SK-N-SH treated with all-trans-retinoic acid at 6 μM for 48 hours (cell line): ENCODE measurements at regions not wholly inside any gene's neighbourhood (a gene's known extent, or its start where the extent isn't known, plus 50 kb on each side); places are given as distances from the start of the nearest gene placed in this dataset.

Source experiments
- ATAC-seq: fragments of 200-7000 bp; cut with Tn5 transposase; 3 replicates; pipeline ENCODE4 v1.9.1; 2020; ENCODE audit warnings: mild to moderate bottlenecking, moderate library complexity
- ARNTL ChIP-seq: fragments of 450-650 bp; formaldehyde crosslinking; IDR thresholded peaks from 2 replicates; pipeline ENCODE4 v1.5.0; 2020; ENCODE audit warnings: low read depth, mild to moderate bottlenecking, moderate library complexity, borderline replicate concordance
- CREB5 ChIP-seq: fragments of 250-450 bp; sonication (Bioruptor Pico); IDR thresholded peaks from 2 replicates; pipeline ENCODE4 v1.5.1; 2020; ENCODE audit warnings: low read depth, mild to moderate bottlenecking, moderate library complexity
- CSDC2 ChIP-seq: fragments of 250-450 bp; sonication (Bioruptor Pico); IDR thresholded peaks from 2 replicates; pipeline ENCODE4 v1.5.0; 2020; ENCODE audit warnings: mild to moderate bottlenecking, moderate library complexity
- CSRNP3 ChIP-seq: fragments of 250-450 bp; sonication (Bioruptor Pico); IDR thresholded peaks from 2 replicates; pipeline ENCODE4 v1.5.1; 2021; ENCODE audit warnings: mild to moderate bottlenecking, moderate library complexity
- ESRRG ChIP-seq: fragments of 250-450 bp; sonication (Bioruptor Pico); IDR thresholded peaks from 2 replicates; pipeline ENCODE4 v1.6.1; 2021; ENCODE audit warnings: mild to moderate bottlenecking
- GLIS3 ChIP-seq: fragments of 250-450 bp; sonication (Bioruptor Pico); IDR thresholded peaks from 2 replicates; pipeline ENCODE4 v1.5.0; 2020; ENCODE audit warnings: mild to moderate bottlenecking, moderate library complexity
- ISL1 ChIP-seq: fragments of 250-450 bp; sonication (Bioruptor Pico); IDR thresholded peaks from 2 replicates; pipeline ENCODE4 v2.1.2; 2022; ENCODE audit warnings: mild to moderate bottlenecking, moderate library complexity
- OSR1 ChIP-seq: fragments of 250-450 bp; sonication (Bioruptor Pico); IDR thresholded peaks from 2 replicates; pipeline ENCODE4 v1.8.0; 2022; ENCODE audit warnings: moderate library complexity, mild to moderate bottlenecking, inconsistent platforms
- PATZ1 ChIP-seq: fragments of 250-450 bp; sonication (Bioruptor Pico); IDR thresholded peaks from 2 replicates; pipeline ENCODE4 v1.8.0; 2020; ENCODE audit warnings: mild to moderate bottlenecking, moderate library complexity, borderline replicate concordance
- POU6F1 ChIP-seq: fragments of 250-450 bp; sonication (Bioruptor Pico); IDR thresholded peaks from 2 replicates; pipeline ENCODE4 v1.8.0; 2021; ENCODE audit warnings: low read depth, mild to moderate bottlenecking, moderate library complexity, borderline replicate concordance
- RARB ChIP-seq: fragments of 250-450 bp; sonication (Bioruptor Pico); IDR thresholded peaks from 2 replicates; pipeline ENCODE4 v1.8.0; 2021; ENCODE audit warnings: mild to moderate bottlenecking, moderate library complexity
- SNAI2 ChIP-seq: fragments of 250-450 bp; sonication (Bioruptor Pico); IDR thresholded peaks from 2 replicates; pipeline ENCODE4 v1.5.0; 2020; ENCODE audit warnings: mild to moderate bottlenecking, moderate library complexity
- TCF4 ChIP-seq: fragments of 250-450 bp; sonication (Bioruptor Pico); IDR thresholded peaks from 2 replicates; pipeline ENCODE4 v1.8.0; 2021; ENCODE audit warnings: mild to moderate bottlenecking, moderate library complexity, borderline replicate concordance
- TSHZ2 ChIP-seq: fragments of 250-450 bp; sonication (Bioruptor Pico); IDR thresholded peaks from 2 replicates; pipeline ENCODE4 v1.5.0; 2020; ENCODE audit warnings: mild to moderate bottlenecking, moderate library complexity
- ZC3H10 ChIP-seq: fragments of 250-450 bp; sonication (Bioruptor Pico); IDR thresholded peaks from 2 replicates; pipeline ENCODE4 v1.5.1; 2021; ENCODE audit warnings: mild to moderate bottlenecking, moderate library complexity
- ZFP3 ChIP-seq: fragments of 250-450 bp; sonication (Bioruptor Pico); IDR thresholded peaks from 2 replicates; pipeline ENCODE4 v1.5.0; 2020; ENCODE audit warnings: mild to moderate bottlenecking, moderate library complexity
- ZFP30 ChIP-seq: fragments of 450-650 bp; formaldehyde crosslinking; IDR thresholded peaks from 2 replicates; pipeline ENCODE4 v1.5.0; 2022; ENCODE audit warnings: mild to moderate bottlenecking, moderate library complexity
- ZNF70 ChIP-seq: fragments of 450-650 bp; formaldehyde crosslinking; IDR thresholded peaks from 2 replicates; pipeline ENCODE4 v1.5.0; 2020; ENCODE audit warnings: mild to moderate bottlenecking, moderate library complexity
- ZNF8 ChIP-seq: fragments of 450-650 bp; formaldehyde crosslinking; IDR thresholded peaks from 2 replicates; pipeline ENCODE4 v1.5.0; 2020; ENCODE audit warnings: mild to moderate bottlenecking, moderate library complexity

- no peak for ATAC-seq
Observed at GRCh38 chr6:106788761-106789160, 159.4 kb downstream of the QRSL1 start.

GRCh38 chr6:106787327-106788196 lies 158.2 kb downstream of the QRSL1 start:
- no peak for ATAC-seq
- no peak for TF ChIP-seq GLIS3 (CRISPR knock-in tag)
- TF ChIP-seq PATZ1 (CRISPR knock-in tag): no peak
- TF ChIP-seq ISL1 (CRISPR knock-in tag): no peak
- TF ChIP-seq CREB5: no peak
- no peak for TF ChIP-seq ARNTL (CRISPR knock-in tag)
- TF ChIP-seq CSDC2 (CRISPR knock-in tag): no peak

More at GRCh38 chr6:106788761-106789160, 159.4 kb downstream of the QRSL1 start:
- TF ChIP-seq ZNF70 (CRISPR knock-in tag) (no peak), OSR1 (CRISPR knock-in tag) (no peak), ZC3H10 (no peak), ESRRG (CRISPR knock-in tag) (no peak), GLIS3 (CRISPR knock-in tag) (no peak), RARB (CRISPR knock-in tag) (no peak), ISL1 (CRISPR knock-in tag) (no peak), CREB5 (no peak), POU6F1 (CRISPR knock-in tag) (no peak)
- TF ChIP-seq, all 23 proteins: peak for 0

GRCh38 chr6:106785298-106785697 lies 155.9 kb downstream of the QRSL1 start:
- TF ChIP-seq ZFP30 (CRISPR knock-in tag): no peak
- no peak for TF ChIP-seq PATZ1 (CRISPR knock-in tag)
- TF ChIP-seq ZNF8: no peak
- no peak for TF ChIP-seq SNAI2
- TF ChIP-seq GLIS3 (CRISPR knock-in tag): no peak
- TF ChIP-seq TCF4: no peak
- TF ChIP-seq TSHZ2 (CRISPR knock-in tag): no peak
- no peak for TF ChIP-seq CSRNP3 (CRISPR knock-in tag)
- TF ChIP-seq POU6F1 (CRISPR knock-in tag): no peak
- TF ChIP-seq ZFP3 (CRISPR knock-in tag): no peak
- no peak for ATAC-seq
